ENCODE measurements at regions not wholly inside any gene's neighbourhood (a gene's known extent, or its start where the extent isn't known, plus 50 kb on each side); places are given as distances from the start of the nearest gene placed in this dataset.

DNA sequence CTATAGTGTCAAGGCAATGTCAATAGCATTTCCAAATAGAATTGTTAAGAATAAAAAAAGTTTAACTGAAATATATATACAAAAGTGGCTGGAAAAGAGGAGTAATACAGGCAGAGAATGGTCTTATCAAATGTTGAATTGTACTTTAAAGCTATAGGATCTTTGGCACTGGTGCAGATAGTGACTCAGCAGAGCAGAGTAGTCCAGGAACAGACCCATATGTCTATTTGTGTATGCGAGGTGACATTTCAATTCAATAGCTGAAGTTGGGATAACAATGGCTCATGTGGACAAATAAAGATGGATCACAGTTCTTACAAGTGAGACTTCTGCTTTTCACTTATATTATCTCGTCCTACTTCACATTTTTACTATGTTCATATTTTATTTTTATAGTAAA, 543.0 kb upstream of the B3GALT2 start:
- DNase-seq (ENCODE audit: low read depth), result no peak

GRCh38 chr1:193727850-193728249, 541.4 kb upstream of the B3GALT2 start:
- DNase-seq (ENCODE audit: low read depth), result no peak

DNA sequence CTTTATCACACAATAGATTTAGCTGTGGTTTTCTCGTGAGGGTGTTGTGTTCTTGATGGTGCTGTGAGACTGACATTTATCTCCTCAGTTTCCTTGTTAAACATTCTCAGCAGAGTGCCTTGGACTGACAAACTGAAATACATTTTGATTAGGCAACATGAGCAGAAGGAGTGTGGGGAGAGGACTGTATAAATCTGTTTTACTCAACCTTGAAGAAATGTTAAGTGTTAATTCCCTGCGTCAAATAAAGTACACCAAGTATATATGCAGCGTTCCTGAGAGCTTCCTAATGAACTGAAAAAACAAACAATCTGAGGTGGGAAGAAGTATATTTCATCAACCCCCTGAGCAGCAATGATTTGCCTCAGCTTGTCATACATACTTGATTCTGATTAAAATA, 540.3 kb upstream of the B3GALT2 start:
- DNase-seq (ENCODE audit: low read depth), result no peak

- DNase-seq (ENCODE audit: low read depth), result no peak
Observed at GRCh38 chr1:193712392-193712791, 526.0 kb upstream of the B3GALT2 start.

GRCh38 chr1:193709607-193710006, 523.2 kb upstream of the B3GALT2 start:
- DNase-seq (ENCODE audit: low read depth), result no peak

GRCh38 chr1:193707271-193708021, 521.0 kb upstream of the B3GALT2 start:
- DNase-seq (ENCODE audit: low read depth), result no peak

DNA sequence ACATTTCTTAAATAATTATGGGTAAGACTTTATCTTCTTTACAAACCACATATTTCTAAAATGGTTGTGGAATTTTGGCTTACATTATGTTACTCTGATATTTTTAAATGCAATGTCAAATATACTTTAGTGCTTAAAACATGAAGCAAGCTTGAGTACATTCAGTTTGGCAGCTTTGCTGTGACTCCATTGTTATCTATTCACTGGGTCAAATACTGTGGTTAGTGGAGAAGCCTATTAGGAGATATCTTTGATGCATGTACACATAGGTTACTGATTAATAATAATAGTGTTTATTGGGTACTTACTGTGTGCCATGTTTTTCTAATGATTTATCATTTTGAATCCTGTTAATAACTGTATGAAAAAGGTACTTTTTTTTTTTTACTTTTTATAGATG, 520.4 kb upstream of the B3GALT2 start:
- DNase-seq (ENCODE audit: low read depth), result no peak

GRCh38 chr1:193705554-193705981, 519.2 kb upstream of the B3GALT2 start:
- no peak for DNase-seq (ENCODE audit: low read depth)

DNA sequence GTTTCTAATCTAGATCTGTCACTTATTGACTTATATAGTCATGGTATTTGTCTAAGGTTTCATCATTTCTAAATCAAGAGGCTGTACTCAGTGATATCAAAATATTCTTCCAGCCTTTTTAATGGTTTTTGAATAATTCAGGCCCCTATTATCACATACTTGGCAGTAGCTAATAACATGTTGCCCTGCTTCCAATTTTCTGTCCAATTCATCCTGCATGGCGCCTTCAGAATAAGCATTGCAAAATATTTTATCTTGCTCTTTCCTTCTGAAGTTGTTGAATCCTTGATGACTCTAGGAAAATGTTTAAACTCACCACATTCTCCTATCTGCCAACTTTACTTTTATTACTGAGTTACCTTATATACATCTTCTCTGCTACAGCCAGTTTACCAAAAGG, 517.2 kb upstream of the B3GALT2 start:
- no peak for DNase-seq (ENCODE audit: low read depth)

- no peak for DNase-seq (ENCODE audit: low read depth)
Observed at GRCh38 chr1:193703121-193703520, 516.7 kb upstream of the B3GALT2 start.

DNA sequence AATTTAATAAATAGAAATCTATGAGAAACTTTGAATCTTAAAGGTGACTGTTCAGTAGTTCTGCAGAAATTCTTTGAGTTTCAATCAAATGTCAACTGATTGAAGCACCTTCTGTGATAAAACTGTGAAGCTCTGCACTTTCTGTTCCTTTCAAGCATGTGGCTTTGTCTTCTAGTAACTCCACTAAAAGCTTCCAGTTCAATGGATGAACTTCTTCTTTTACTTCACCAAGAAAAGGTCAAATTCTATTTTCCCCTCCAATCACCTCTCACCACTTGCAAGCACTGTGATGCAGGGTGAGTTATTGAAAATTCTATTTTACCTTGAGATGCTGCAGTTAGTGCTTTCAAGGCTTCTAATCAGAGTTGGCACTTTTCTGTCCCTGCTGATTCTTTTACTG, 515.3 kb upstream of the B3GALT2 start:
- DNase-seq (ENCODE audit: low read depth), result no peak

GRCh38 chr1:193700710-193701355, 514.4 kb upstream of the B3GALT2 start:
- DNase-seq (ENCODE audit: low read depth), result no peak

DNA sequence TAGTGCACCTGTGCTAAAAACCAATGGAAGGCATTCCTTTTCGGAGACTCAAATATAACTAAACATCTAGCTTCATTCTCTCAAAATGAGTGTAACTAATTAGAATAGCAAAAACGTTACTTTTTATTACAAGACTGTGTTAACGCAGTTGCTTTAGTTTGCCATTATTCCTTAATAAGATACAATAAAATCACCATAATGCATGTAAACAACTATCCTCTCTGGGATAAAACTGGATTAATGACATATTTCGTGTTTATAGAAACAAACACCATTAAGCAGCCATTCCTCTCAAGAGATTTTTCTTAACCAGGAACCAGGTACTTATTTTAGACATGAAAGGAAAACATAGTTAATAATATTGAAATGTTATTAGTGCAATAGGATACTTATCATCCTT, 512.8 kb upstream of the B3GALT2 start:
- DNase-seq (ENCODE audit: low read depth), result no peak

DNA sequence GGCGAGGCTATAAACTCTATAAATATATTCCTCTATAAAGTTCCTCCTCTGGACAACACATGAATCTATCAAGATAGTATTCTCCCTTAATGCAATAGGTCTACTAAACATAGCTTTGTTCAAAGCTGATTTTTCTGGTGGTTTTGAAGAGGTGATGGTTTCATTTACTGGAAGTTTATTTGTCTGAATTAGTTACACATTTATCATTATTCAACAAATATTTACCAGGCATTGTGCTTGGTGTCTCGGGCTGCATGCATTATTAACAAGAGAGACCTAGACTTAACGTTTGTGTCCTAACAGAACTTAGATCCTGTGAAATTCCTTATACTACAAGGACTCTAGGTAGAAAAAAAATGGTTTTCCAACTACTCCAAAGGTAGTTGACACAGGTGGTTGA, 511.4 kb upstream of the B3GALT2 start:
- DNase-seq (ENCODE audit: low read depth), result no peak

- no peak for DNase-seq (ENCODE audit: low read depth)
Observed at GRCh38 chr1:193697115-193697762, 510.8 kb upstream of the B3GALT2 start.

DNA sequence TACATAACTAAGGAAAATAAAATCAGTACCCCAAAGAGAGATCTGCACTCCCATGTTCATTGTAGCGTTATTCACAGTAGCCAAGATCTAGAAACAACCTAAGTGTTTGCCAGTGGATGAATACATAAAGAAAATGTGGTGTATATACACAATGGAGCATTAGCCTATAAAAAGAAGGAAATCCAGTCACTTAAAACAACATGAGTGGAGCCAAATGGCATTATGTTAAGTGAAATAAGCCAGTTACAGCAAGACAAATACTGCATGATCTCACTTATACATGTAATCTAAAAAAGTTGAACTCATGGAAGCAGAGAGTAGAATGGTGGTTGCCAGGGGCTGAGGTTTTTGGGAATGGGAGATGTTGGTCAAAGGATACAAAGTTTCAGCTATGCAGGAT, 508.3 kb upstream of the B3GALT2 start:
- no peak for DNase-seq (ENCODE audit: low read depth)

GRCh38 chr1:193685986-193686385, 499.6 kb upstream of the B3GALT2 start:
- no peak for DNase-seq (ENCODE audit: low read depth)

- no peak for DNase-seq (ENCODE audit: low read depth)
Observed at GRCh38 chr1:193681422-193681821, 495.0 kb upstream of the B3GALT2 start.

- no peak for DNase-seq (ENCODE audit: low read depth)
Observed at GRCh38 chr1:193680924-193681316, 494.5 kb upstream of the B3GALT2 start.

GRCh38 chr1:193680247-193680923, 494.0 kb upstream of the B3GALT2 start:
- DNase-seq (ENCODE audit: low read depth), result no peak

DNA sequence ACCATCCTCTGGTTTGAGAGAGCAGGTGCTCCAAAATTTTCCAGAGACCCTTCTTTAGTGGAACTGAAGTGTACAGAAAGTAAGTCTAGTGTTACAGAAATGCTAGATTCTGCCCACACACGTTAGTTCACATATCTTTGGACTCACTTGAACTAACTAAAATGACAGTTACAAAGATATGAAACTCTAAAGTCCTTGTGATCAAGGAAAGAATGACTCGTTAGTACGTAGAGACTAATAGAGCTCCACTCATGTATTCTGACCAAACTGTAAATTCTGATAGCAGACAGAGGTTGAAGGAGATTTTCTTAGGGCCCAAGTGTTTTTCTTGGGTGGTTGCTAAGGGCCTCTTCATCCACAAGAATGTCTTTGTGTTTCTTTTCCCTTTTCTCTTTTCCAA, 491.5 kb upstream of the B3GALT2 start:
- no peak for DNase-seq (ENCODE audit: low read depth)

GRCh38 chr1:193676996-193677549, 490.7 kb upstream of the B3GALT2 start:
- DNase-seq (ENCODE audit: low read depth), result no peak

All from HS-27A (cell line).